Immature natural killer cell (primary cell): ENCODE measurements at regions not wholly inside any gene's neighbourhood (a gene's known extent, or its start where the extent isn't known, plus 50 kb on each side); places are given as distances from the start of the nearest gene placed in this dataset.

ENCODE experiments used
- DNase-seq, 3 donors: peaks; one replicate each; pipeline ENCODE4 v3.0.0; 2022; ENCODE audit warnings: mixed read lengths in 1 of 3
- H3K27ac Mint-ChIP-seq, 6 donors: one replicate each; pipeline ENCODE4 v1.8.0; 2020; ENCODE audit warnings: mixed read lengths in 6 of 6, mild to moderate bottlenecking in 5 of 6, inconsistent platforms in 4 of 6, moderate library complexity in 3 of 6
- H3K27me3 Mint-ChIP-seq, 3 donors: one replicate each; pipeline ENCODE4 v1.8.0; 2020 to 2021; ENCODE audit warnings: low read depth in 3 of 3, mild to moderate bottlenecking in 3 of 3, mixed read lengths in 3 of 3, moderate library complexity in 3 of 3, inconsistent platforms in 1 of 3
- H3K36me3 Mint-ChIP-seq, 3 donors: one replicate each; pipeline ENCODE4 v1.8.0; 2020; ENCODE audit warnings: mixed read lengths in 3 of 3, inconsistent platforms in 2 of 3, mild to moderate bottlenecking in 2 of 3
- H3K4me1 Mint-ChIP-seq, 2 donors: one replicate each; pipeline ENCODE4 v1.8.0; 2020; ENCODE audit warnings: inconsistent platforms in 2 of 2, mild to moderate bottlenecking in 2 of 2, mixed read lengths in 2 of 2, moderate library complexity in 1 of 2
- H3K4me3 Mint-ChIP-seq, 5 donors: one replicate each; pipeline ENCODE4 v1.8.0; 2020; ENCODE audit warnings: mild to moderate bottlenecking in 5 of 5, mixed read lengths in 5 of 5, inconsistent platforms in 3 of 5, moderate library complexity in 3 of 5
- H3K9me3 Mint-ChIP-seq, 6 donors: one replicate each; pipeline ENCODE4 v1.8.0; 2020; ENCODE audit warnings: mild to moderate bottlenecking in 6 of 6, mixed read lengths in 6 of 6, inconsistent platforms in 4 of 6, moderate library complexity in 3 of 6

GRCh38 chr6:3523966-3524365 lies 67.1 kb upstream of the SLC22A23 start:
- Mint-ChIP-seq H3K27me3 (peaks cover 0 to 5% (median 0%) of the 10 kb centered on the region in 3 donors), H3K9me3 (no peaks in the 10 kb centered on the region), H3K4me3 (no peak overlapping the region), H3K4me1 (no peaks in the 10 kb centered on the region), H3K27ac (no peak overlapping the region), H3K36me3 (no peaks in the 10 kb centered on the region)
- no peak for DNase-seq

DNA sequence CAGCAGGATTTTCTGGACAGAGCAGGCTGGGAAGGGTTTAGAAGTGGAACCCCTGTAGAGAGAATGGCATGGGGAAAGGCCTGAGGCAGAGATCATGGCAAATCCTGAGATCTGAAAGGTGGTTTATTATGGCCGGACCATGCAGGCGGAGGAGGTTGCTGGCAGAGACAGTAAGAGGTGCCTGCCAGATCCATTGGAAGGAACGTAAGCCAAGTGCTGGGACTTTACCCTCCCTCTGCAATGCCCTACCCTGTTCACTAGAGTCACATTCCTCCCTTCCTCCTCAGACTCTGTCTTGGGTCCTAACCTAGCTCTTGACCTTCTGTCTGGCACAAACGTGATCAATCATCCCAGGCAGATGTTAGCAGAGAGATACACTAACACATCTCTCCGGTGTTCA lies 66.4 kb upstream of the SLC22A23 start:
- no peak overlapping the region for H3K27ac Mint-ChIP-seq

DNA sequence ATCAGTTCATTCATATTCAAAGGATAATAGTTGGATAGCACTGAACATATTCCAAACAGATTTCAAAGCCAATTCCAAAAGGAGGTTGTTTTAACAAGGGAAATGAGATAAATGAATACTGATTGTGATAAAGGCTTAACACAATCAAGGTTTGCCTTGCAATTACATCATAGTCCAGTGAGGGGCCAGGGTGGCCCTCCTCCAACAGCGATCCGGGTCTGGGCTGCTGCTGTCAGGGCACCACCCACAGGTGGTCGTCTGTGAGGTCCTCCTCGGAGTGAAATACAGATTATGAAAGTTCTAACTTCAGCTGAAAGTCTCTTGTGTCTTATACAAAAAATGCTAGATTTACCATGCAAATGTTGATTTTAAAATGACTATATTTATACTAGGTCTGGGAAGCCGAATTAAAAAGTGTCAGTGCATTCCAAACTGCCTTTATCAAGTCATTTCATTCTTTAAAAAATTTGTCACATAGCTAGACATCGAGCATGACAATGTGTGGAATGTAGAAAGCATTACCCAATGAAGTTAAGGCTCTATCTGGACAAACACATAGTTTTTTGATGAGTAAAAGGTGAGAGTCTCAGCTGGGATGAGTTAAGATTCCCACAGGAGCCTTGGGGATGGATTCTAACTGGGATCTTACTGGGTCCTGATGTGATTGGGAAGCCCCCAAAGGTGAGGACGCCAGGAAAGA lies 65.9 kb upstream of the SLC22A23 start:
- peaks cover 0 to 5% (median 0%) of the 10 kb centered on the region in 3 donors for H3K27me3 Mint-ChIP-seq

More for the DNA sequence above, 66.4 kb upstream of the SLC22A23 start:
- Mint-ChIP-seq H3K4me3 (no peak overlapping the region), H3K27me3 (peaks cover 0 to 5% (median 0%) of the 10 kb centered on the region in 3 donors), H3K9me3 (no peaks in the 10 kb centered on the region), H3K36me3 (no peaks in the 10 kb centered on the region), H3K4me1 (no peaks in the 10 kb centered on the region)
- DNase-seq, result no peak

DNA sequence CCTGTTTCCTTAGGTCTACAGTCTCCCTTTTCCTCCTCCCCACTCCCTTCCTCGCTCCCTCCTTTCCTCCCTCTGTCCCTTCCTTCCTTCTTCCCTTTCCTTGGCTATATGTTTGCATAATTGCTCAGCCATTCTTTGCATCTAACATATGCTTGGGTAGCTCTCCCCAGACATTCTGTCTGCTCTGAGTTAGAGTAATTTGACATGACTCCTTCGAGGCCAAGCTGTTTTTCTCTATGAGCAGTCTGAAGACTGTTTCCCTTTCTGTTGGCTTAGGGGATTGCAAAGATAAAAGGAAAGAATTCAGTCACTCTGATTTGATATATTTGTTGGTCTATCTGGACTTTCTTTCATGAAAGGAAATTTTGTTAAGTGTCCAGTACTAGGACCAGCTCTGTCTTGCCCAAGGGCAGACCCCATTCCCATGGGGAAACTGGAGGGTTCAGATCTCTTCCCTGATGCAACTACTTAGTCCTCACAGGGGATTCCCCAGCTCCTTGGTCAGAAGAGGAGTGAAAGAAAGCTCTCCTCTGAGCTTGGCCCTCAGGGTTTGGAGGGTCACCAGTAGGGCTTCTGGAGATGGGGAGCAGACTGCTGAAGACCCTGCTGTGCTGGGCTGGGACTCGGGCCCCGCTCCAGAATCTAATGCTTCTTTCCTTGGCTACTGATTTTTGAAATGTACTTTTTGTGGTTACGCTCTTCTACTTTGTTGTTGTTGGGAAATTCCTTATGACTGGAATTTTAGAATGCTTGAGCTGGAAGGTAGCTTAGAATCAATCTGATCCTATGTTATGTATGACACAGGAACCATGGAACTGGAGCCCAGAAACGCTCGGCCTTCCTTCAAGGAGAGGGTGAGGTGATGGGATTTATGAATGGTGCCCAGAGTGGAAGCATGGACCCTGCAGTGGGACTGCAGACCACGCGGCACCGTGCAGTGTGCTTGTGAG lies 63.7 kb upstream of the SLC22A23 start:
- Mint-ChIP-seq H3K9me3 (peaks cover 0 to 2% (median 0%) of the 10 kb centered on the region in 6 donors), H3K36me3 (no peaks in the 10 kb centered on the region), H3K4me1 (no peaks in the 10 kb centered on the region), H3K27ac (no peak overlapping the region), H3K4me3 (no peak overlapping the region), H3K27me3 (peaks cover 0 to 3% (median 0%) of the 10 kb centered on the region in 3 donors)
- no peak for DNase-seq

More for the DNA sequence above, 65.9 kb upstream of the SLC22A23 start:
- no peak for DNase-seq
- H3K27ac Mint-ChIP-seq, result no peak overlapping the region
- H3K9me3 Mint-ChIP-seq, result no peaks in the 10 kb centered on the region
- H3K36me3 Mint-ChIP-seq, result no peaks in the 10 kb centered on the region
- H3K4me3 Mint-ChIP-seq, result no peak overlapping the region
- H3K4me1 Mint-ChIP-seq, result no peaks in the 10 kb centered on the region

DNA sequence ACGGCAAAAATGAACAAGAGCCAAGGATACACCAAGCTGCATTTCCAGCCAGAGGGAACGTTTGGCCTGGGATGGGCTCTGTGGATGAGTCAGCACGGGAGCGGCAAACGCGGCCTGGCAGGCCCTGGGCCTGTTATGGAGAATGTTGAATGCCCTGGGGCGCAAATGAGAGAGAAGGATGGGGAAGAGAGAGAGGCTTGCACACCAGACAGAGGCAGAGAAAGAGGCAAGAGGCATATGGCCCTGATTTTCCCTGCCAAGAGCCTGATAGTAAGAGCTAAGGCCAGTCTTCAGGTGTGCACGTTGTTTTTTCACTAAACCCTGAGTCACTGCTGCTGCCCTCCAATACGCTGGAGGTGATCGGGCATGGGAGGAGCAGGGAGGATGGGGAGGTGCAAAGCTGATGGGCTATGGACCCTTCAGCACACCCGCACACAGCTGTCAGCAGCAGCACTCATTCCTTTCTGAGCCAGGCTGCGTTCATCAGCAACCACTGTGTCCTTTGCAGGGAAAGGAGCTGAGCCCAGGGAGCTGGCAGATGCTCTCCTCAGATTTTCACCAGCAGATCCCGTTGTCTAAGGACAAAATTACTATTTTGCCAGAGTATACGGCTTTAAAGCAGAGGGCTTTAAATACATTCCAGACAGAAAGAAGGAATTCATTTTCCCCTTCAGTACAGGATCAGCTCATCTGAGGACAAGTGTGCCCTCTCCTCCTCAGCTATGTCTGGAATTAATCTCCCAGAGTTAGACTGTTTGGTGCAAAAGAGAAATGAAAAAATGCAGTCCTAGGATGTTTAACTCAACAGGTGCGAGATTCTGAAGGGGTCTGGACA lies 61.7 kb upstream of the SLC22A23 start:
- Mint-ChIP-seq H3K4me1 (no peaks in the 10 kb centered on the region), H3K36me3 (no peaks in the 10 kb centered on the region), H3K27me3 (peaks cover 0 to 4% (median 2%) of the 10 kb centered on the region in 3 donors), H3K9me3 (peaks cover 0 to 2% (median 0%) of the 10 kb centered on the region in 6 donors), H3K4me3 (no peak overlapping the region), H3K27ac (no peak overlapping the region)
- no peak for DNase-seq

DNA sequence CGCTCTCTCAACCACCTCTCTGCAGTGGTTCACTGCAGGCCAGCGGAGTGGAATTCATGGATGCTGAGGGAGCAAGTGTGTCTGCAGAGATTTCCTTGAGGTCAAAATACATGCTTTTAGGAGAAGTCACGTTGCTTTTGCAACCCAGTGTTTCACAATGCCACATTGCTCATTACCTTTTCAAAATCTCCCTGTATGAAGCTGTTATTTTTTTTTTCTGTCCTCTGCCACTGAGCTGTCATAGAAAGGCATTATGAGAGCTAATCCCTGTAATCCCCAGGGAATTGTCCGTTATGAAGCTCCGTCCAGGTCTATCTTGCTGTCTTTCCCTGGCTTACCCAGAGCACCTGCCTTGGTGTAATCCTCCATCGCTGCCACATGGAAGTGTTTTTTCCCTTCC lies 60.5 kb upstream of the SLC22A23 start:
- Mint-ChIP-seq H3K27me3 (peaks cover 0 to 2% (median 2%) of the 10 kb centered on the region in 3 donors), H3K27ac (no peak overlapping the region), H3K9me3 (peaks cover 0 to 2% (median 0%) of the 10 kb centered on the region in 6 donors), H3K4me1 (no peaks in the 10 kb centered on the region), H3K4me3 (no peak overlapping the region), H3K36me3 (no peaks in the 10 kb centered on the region)
- DNase-seq, result no peak

GRCh38 chr6:3516092-3516491 lies 59.2 kb upstream of the SLC22A23 start:
- Mint-ChIP-seq H3K27me3 (peaks cover 0 to 5% (median 2%) of the 10 kb centered on the region in 3 donors), H3K36me3 (no peaks in the 10 kb centered on the region), H3K4me3 (no peak overlapping the region), H3K27ac (no peak overlapping the region), H3K4me1 (no peaks in the 10 kb centered on the region), H3K9me3 (peaks cover 0 to 2% (median 0%) of the 10 kb centered on the region in 6 donors)
- DNase-seq, result no peak

GRCh38 chr6:3515669-3516068 lies 58.8 kb upstream of the SLC22A23 start:
- H3K4me3 Mint-ChIP-seq, result no peak overlapping the region
- H3K27me3 Mint-ChIP-seq, result peaks cover 0 to 6% (median 3%) of the 10 kb centered on the region in 3 donors
- no peaks in the 10 kb centered on the region for H3K36me3 Mint-ChIP-seq
- H3K27ac Mint-ChIP-seq, result no peak overlapping the region
- H3K9me3 Mint-ChIP-seq, result peaks cover 0 to 2% (median 0%) of the 10 kb centered on the region in 6 donors
- H3K4me1 Mint-ChIP-seq, result no peaks in the 10 kb centered on the region
- no peak for DNase-seq

DNA sequence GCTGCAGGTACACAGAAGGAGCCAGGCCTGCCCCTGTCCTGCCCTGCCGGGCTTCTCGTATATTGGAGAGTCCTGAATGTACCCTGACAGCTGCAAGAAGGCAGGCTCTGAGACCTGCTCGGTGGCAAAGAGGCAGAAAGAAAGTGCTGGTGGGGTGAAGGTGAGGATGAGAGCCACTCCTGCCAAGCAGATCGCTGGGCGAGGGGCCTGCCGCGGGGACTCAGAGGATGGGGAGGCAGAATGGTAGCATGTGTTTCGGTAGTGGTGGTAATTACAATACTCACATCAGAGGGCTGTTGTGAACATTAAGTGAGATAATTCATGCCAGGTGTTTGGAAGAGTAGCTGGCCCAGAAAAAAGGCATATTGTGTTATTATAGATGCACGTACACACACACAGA lies 56.6 kb upstream of the SLC22A23 start:
- H3K4me3 Mint-ChIP-seq, result no peak overlapping the region
- peaks cover 0 to 6% (median 6%) of the 10 kb centered on the region in 3 donors for H3K27me3 Mint-ChIP-seq
- DNase-seq, result no peak
- H3K36me3 Mint-ChIP-seq, result no peaks in the 10 kb centered on the region
- no peak overlapping the region for H3K27ac Mint-ChIP-seq
- H3K9me3 Mint-ChIP-seq, result peaks cover 0 to 2% (median 0%) of the 10 kb centered on the region in 6 donors
- H3K4me1 Mint-ChIP-seq, result no peaks in the 10 kb centered on the region

- Mint-ChIP-seq H3K4me1 (no peaks in the 10 kb centered on the region), H3K27me3 (peaks cover 0 to 10% (median 6%) of the 10 kb centered on the region in 3 donors)
- DNase-seq, result no peak
Measured at GRCh38 chr6:3512832-3513231, 56.0 kb upstream of the SLC22A23 start.

DNA sequence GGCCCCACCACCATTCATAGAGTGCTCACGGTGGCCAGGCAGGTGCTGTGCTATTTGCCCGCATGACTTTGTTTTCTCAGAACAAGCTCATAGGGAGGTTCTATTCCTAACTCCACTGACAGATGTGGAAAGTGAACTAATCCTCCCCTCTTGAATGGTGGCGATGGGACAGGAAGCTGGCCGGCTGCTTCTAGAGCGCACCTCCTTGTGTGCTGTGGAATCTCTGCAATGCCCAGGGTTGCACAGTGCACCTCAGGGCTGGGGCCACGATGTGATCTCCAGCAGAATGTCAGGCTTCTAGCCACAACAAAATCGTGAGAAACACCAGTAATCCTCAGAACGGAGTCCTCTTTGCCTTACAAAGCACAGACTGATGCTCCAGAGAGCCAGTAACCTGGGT lies 53.8 kb upstream of the SLC22A23 start:
- peaks cover 1 to 10% (median 6%) of the 10 kb centered on the region in 3 donors for H3K27me3 Mint-ChIP-seq

More at GRCh38 chr6:3512832-3513231, 56.0 kb upstream of the SLC22A23 start:
- Mint-ChIP-seq H3K36me3 (no peaks in the 10 kb centered on the region), H3K27ac (no peak overlapping the region), H3K9me3 (peaks cover 0 to 2% (median 0%) of the 10 kb centered on the region in 6 donors), H3K4me3 (no peak overlapping the region)

DNA sequence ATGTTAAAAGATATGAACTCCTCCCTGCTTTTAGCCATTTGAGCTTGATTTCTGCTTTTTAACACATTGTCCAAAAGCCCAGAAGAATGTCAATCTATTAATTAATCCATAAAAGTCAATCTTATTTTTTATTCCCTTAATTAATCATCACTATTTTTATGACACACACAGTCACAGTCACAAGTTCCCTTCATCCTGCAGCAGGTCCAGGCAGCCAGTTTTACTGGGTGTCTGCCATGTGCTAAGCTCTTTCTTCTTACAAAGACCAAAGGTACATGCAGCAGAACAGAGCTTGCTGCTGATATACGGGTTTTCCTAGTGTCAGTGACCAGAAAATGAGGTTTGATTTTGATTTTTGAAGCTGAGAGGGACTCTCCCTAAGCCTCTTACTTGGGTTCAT lies 53.3 kb upstream of the SLC22A23 start:
- Mint-ChIP-seq H3K27ac (no peak overlapping the region), H3K27me3 (peaks cover 1 to 11% (median 6%) of the 10 kb centered on the region in 3 donors), H3K9me3 (no peaks in the 10 kb centered on the region), H3K36me3 (no peaks in the 10 kb centered on the region), H3K4me3 (no peak overlapping the region), H3K4me1 (no peaks in the 10 kb centered on the region)
- DNase-seq, result no peak

More for the DNA sequence above, 53.8 kb upstream of the SLC22A23 start:
- Mint-ChIP-seq H3K4me1 (no peaks in the 10 kb centered on the region), H3K27ac (no peak overlapping the region), H3K4me3 (no peak overlapping the region), H3K9me3 (no peaks in the 10 kb centered on the region), H3K36me3 (no peaks in the 10 kb centered on the region)
- no peak for DNase-seq

GRCh38 chr6:3509336-3509735 lies 52.5 kb upstream of the SLC22A23 start:
- no peaks in the 10 kb centered on the region for H3K4me1 Mint-ChIP-seq

More at GRCh38 chr6:3509336-3509735, 52.5 kb upstream of the SLC22A23 start:
- H3K27me3 Mint-ChIP-seq, result peaks cover 4 to 11% (median 4%) of the 10 kb centered on the region in 3 donors
- H3K4me3 Mint-ChIP-seq, result no peak overlapping the region
- no peaks in the 10 kb centered on the region for H3K9me3 Mint-ChIP-seq
- no peak overlapping the region for H3K27ac Mint-ChIP-seq
- no peaks in the 10 kb centered on the region for H3K36me3 Mint-ChIP-seq
- no peak for DNase-seq
